ENCODE measurements at regions not wholly inside any gene's neighbourhood (a gene's known extent, or its start where the extent isn't known, plus 50 kb on each side); places are given as distances from the start of the nearest gene placed in this dataset.

GRCh38 chr2:234691968-234692955, 195.4 kb upstream of the ARL4C start:
- Mint-ChIP-seq H3K4me3 (no peak overlapping the region), H3K27ac (ENCODE audit: unreplicated experiment) (no peak overlapping the region), H3K36me3 (ENCODE audit: low read depth) (peaks cover 31% of the 10 kb centered on the region), H3K27me3 (ENCODE audit: low read depth) (no peaks in the 10 kb centered on the region), H3K4me1 (peaks cover 29% of the 10 kb centered on the region), H3K9me3 (peaks cover 25% of the 10 kb centered on the region)
- DNase-seq (ENCODE audit: low read depth, low spot score) = no peak
- TF ChIP-seq CTCF (conservative IDR thresholded peaks at IDR 0.05) = no peak

GRCh38 chr2:234691214-234691575, 194.3 kb upstream of the ARL4C start:
- Mint-ChIP-seq H3K27me3 (ENCODE audit: low read depth) (no peaks in the 10 kb centered on the region), H3K36me3 (ENCODE audit: low read depth) (peaks cover 23% of the 10 kb centered on the region), H3K4me1 (peaks cover 38% of the 10 kb centered on the region), H3K27ac (ENCODE audit: unreplicated experiment) (peak overlapping the region; percentile 91), H3K4me3 (no peak overlapping the region), H3K9me3 (peaks cover 20% of the 10 kb centered on the region)
- no peak for DNase-seq (ENCODE audit: low read depth, low spot score)
- no peak for TF ChIP-seq CTCF (conservative IDR thresholded peaks at IDR 0.05)

- H3K4me3 Mint-ChIP-seq = no peak overlapping the region
- no peak for TF ChIP-seq CTCF (conservative IDR thresholded peaks at IDR 0.05)
Observed at GRCh38 chr2:234690569-234691213, 193.8 kb upstream of the ARL4C start.

GRCh38 chr2:234689911-234690379, 193.1 kb upstream of the ARL4C start:
- peaks cover 44% of the 10 kb centered on the region for H3K4me1 Mint-ChIP-seq
- peaks cover 14% of the 10 kb centered on the region for H3K36me3 Mint-ChIP-seq (ENCODE audit: low read depth)
- no peak for TF ChIP-seq CTCF (conservative IDR thresholded peaks at IDR 0.05)
- no peaks in the 10 kb centered on the region for H3K27me3 Mint-ChIP-seq (ENCODE audit: low read depth)
- no peak overlapping the region for H3K27ac Mint-ChIP-seq (ENCODE audit: unreplicated experiment)
- H3K4me3 Mint-ChIP-seq = no peak overlapping the region
- no peak for DNase-seq (ENCODE audit: low read depth, low spot score)
- peaks cover 13% of the 10 kb centered on the region for H3K9me3 Mint-ChIP-seq

More at GRCh38 chr2:234690569-234691213, 193.8 kb upstream of the ARL4C start:
- Mint-ChIP-seq H3K36me3 (ENCODE audit: low read depth) (peaks cover 18% of the 10 kb centered on the region), H3K9me3 (peaks cover 16% of the 10 kb centered on the region), H3K4me1 (peaks cover 43% of the 10 kb centered on the region), H3K27me3 (ENCODE audit: low read depth) (no peaks in the 10 kb centered on the region), H3K27ac (ENCODE audit: unreplicated experiment) (peak overlapping the region; percentile 91)
- no peak for DNase-seq (ENCODE audit: low read depth, low spot score)

- Mint-ChIP-seq H3K4me1 (peaks cover 44% of the 10 kb centered on the region), H3K27me3 (ENCODE audit: low read depth) (peaks cover 5% of the 10 kb centered on the region), H3K36me3 (ENCODE audit: low read depth) (peaks cover 4% of the 10 kb centered on the region), H3K27ac (ENCODE audit: unreplicated experiment) (no peak overlapping the region), H3K9me3 (peaks cover under 1% of the 10 kb centered on the region), H3K4me3 (no peak overlapping the region)
- TF ChIP-seq CTCF (conservative IDR thresholded peaks at IDR 0.05) = no peak
- DNase-seq (ENCODE audit: low read depth, low spot score) = no peak
Observed at GRCh38 chr2:234687718-234688475, 191.0 kb upstream of the ARL4C start.

All from neural crest cell (in vitro differentiated cells).